K562 (cell line): ENCODE measurements at regions not wholly inside any gene's neighbourhood (a gene's known extent, or its start where the extent isn't known, plus 50 kb on each side); places are given as distances from the start of the nearest gene placed in this dataset.

Experiments used
- ATAC-seq: fragments of 200-7000 bp; cut with Tn5 transposase; 3 replicates; pipeline ENCODE4 v1.9.1; 2020; ENCODE audit warnings: moderate library complexity
- BruUV-seq: library from RNA; stranded (reverse); fragments of 400-500 nt; replicated peaks from 2 replicates; lab custom pipeline; 2021; lab: Mats Ljungman, UMichigan
- CTCF ChIA-PET: fragments of 300-600 bp; formaldehyde crosslinking; extraction: SDS; loops from one replicate; lab custom pipeline; 2021; ENCODE audit warnings: low intra/inter-chr PET ratio; lab: Yijun Ruan, JAX
- POLR2A ChIA-PET: fragments of 300-600, 350-650 bp; sonication (Branson Sonifier 250); formaldehyde crosslinking; extraction: SDS; loops from one replicate; lab custom pipeline; 2021; ENCODE audit warnings: antibody characterized with exemption, inconsistent platforms; lab: Yijun Ruan, JAX
- DNase-seq, 4 experiments: peaks; one replicate each; pipeline versions ENCODE4 v3.0.0 to v3.0.0-alpha.2; 2011 to 2018; ENCODE audit warnings: low spot score in 3 of 4, mixed read lengths in 3 of 4; ENCODE audit errors: extremely low read depth in 1 of 4
- FAIRE-seq: peaks from 2 replicates; lab custom pipeline; 2011; peaks lifted over from hg19 to GRCh38; lab: Jason Lieb, UNC
- H2AFZ ChIP-seq: 2 replicates; pipeline ENCODE4 v1.6.0; 2011; ENCODE audit warnings: low read depth, low read length, control low read depth, inconsistent platforms
- H3K27ac ChIP-seq: fragments of 200-600 bp; 3 replicates; pipeline ENCODE4 v1.8.0; 2011; ENCODE audit warnings: low read depth, mild to moderate bottlenecking, control low read depth, inconsistent platforms, low read length, moderate library complexity, mixed read lengths; ENCODE audit errors: extremely low read depth
- H3K27me3 ChIP-seq, 2 experiments: fragments of 300-600 bp in 1 of 2; 2 replicates in 1 of 2; 3 replicates in 1 of 2; pipeline versions ENCODE4 v1.6.0 to v1.8.0; 2011; ENCODE audit warnings: inconsistent platforms in 2 of 2, low read length in 2 of 2, mild to moderate bottlenecking in 1 of 2, mixed read lengths in 1 of 2, moderate library complexity in 1 of 2; ENCODE audit not compliant: control insufficient read depth in 2 of 2, insufficient read depth in 2 of 2
- H3K36me3 ChIP-seq: fragments of 300-600 bp; 3 replicates; pipeline ENCODE4 v1.8.0; 2011; ENCODE audit warnings: mild to moderate bottlenecking, low read length, inconsistent platforms; ENCODE audit not compliant: control insufficient read depth, insufficient read depth
- H3K4me1 ChIP-seq, 2 experiments: fragments of 200-600 bp in 1 of 2; replicated peaks in 1 of 2; 2 replicates in 1 of 2; 3 replicates in 1 of 2; pipeline versions ENCODE4 v1.5.1 to v1.8.0; 2011; ENCODE audit warnings: inconsistent platforms in 2 of 2, low read length in 2 of 2, mild to moderate bottlenecking in 1 of 2, mixed read lengths in 1 of 2, moderate library complexity in 1 of 2; ENCODE audit not compliant: control insufficient read depth in 2 of 2, insufficient read depth in 2 of 2
- H3K4me2 ChIP-seq: 2 replicates; pipeline ENCODE4 v1.6.1; 2011; ENCODE audit warnings: low read length, control low read depth, inconsistent platforms, mixed read lengths; ENCODE audit not compliant: insufficient read depth
- H3K4me3 ChIP-seq: fragments of 200-600 bp; sonication (generic), shearing (Covaris generic); 2 replicates; pipeline ENCODE4 v1.5.1; 2016; ENCODE audit warnings: control low read depth, inconsistent platforms
- H3K79me2 ChIP-seq: fragments of 200-600 bp; 3 replicates; pipeline ENCODE4 v1.8.0; 2011; ENCODE audit warnings: low read length, inconsistent platforms; ENCODE audit not compliant: control insufficient read depth, insufficient read depth
- H3K9ac ChIP-seq, 2 experiments: 2 replicates each; pipeline versions ENCODE4 v1.6.0 to v1.6.1; 2011; ENCODE audit warnings: low read depth in 2 of 2, low read length in 2 of 2, control low read depth in 1 of 2, inconsistent platforms in 1 of 2, mild to moderate bottlenecking in 1 of 2, mixed read lengths in 1 of 2; ENCODE audit not compliant: insufficient read depth in 1 of 2
- H3K9me1 ChIP-seq: one replicate; pipeline ENCODE4 v1.6.0; 2011; ENCODE audit warnings: inconsistent platforms, mild to moderate bottlenecking, low read length, moderate library complexity; ENCODE audit not compliant: control insufficient read depth, insufficient read depth
- H3K9me3 ChIP-seq: replicated peaks from 2 replicates; pipeline ENCODE4 v1.5.1; 2011; ENCODE audit warnings: low read depth, low read length, inconsistent platforms; ENCODE audit not compliant: control insufficient read depth, insufficient read depth
- H4K20me1 ChIP-seq: replicated peaks from 2 replicates; pipeline ENCODE4 v1.6.1; 2011; ENCODE audit warnings: low read length, inconsistent platforms, mixed read lengths; ENCODE audit not compliant: control insufficient read depth, insufficient read depth
- CBFB ChIP-seq: sonication (generic); formaldehyde crosslinking; IDR thresholded peaks from 2 replicates; pipeline ENCODE4 v1.4.0; 2020; ENCODE audit warnings: mild to moderate bottlenecking, missing genetic modification reagents
- ETV1 ChIP-seq: fragments of 450-650 bp; conservative IDR thresholded peaks from 2 replicates; pipeline ENCODE4 v1.6.1; 2016; ENCODE audit warnings: missing genetic modification characterization, control low read depth, low read depth, missing compliant biosample characterization
- HMGXB4 ChIP-seq: sonication (generic); formaldehyde crosslinking; IDR thresholded peaks from 2 replicates; pipeline ENCODE4 v1.8.1; 2023; ENCODE audit warnings: mild to moderate bottlenecking, missing genetic modification reagents
- MAFF ChIP-seq: IDR thresholded peaks from 2 replicates; pipeline ENCODE4 v1.6.1; 2012; ENCODE audit warnings: low read length, improper control_type of control experiment
- MGA ChIP-seq: fragments of 450-650 bp; IDR thresholded peaks from 2 replicates; pipeline ENCODE4 v1.6.1; 2016; ENCODE audit warnings: mild to moderate bottlenecking, moderate library complexity
- MTA2 ChIP-seq: fragments of 450-650 bp; IDR thresholded peaks from 2 replicates; pipeline ENCODE4 v1.6.1; 2016; ENCODE audit warnings: low read depth
- POLR2G ChIP-seq: fragments of 200-400 bp; formaldehyde crosslinking; IDR thresholded peaks from 2 replicates; pipeline ENCODE4 v1.6.1; 2017; ENCODE audit warnings: low read depth, mild to moderate bottlenecking, antibody characterized with exemption, low read length, moderate library complexity
- SMARCC2 ChIP-seq: fragments of 450-650 bp; IDR thresholded peaks from 2 replicates; pipeline ENCODE4 v1.6.1; 2017; ENCODE audit warnings: antibody characterized with exemption, moderate library complexity, mild to moderate bottlenecking, low read depth
- TAF1 ChIP-seq: IDR thresholded peaks from 2 replicates; pipeline ENCODE4 v1.6.1; 2011; ENCODE audit warnings: mild to moderate bottlenecking, low read length, moderate library complexity; ENCODE audit not compliant: insufficient read depth, control insufficient read depth, severe bottlenecking; ENCODE audit errors: extremely low read depth
- ZNF134 ChIP-seq: fragments of 250-450 bp; sonication (Bioruptor Pico); conservative IDR thresholded peaks from 2 replicates; pipeline ENCODE4 v1.4.0; 2020
- ZNF174 ChIP-seq: fragments of 250-450 bp; sonication (Bioruptor Pico); IDR thresholded peaks from 2 replicates; pipeline ENCODE4 v1.4.0; 2020; ENCODE audit warnings: mild to moderate bottlenecking
- WGBS: fragments of 100-300 bp; shearing (Covaris generic); methylation state at CpG from one replicate; pipeline ENCODE4 v1.1.6; 2016; ENCODE audit warnings: low coverage, mixed read lengths; ENCODE audit not compliant: insufficient coverage; ENCODE audit errors: missing lambda C conversion rate; 5-methylcytosine and 5-hydroxymethylcytosine counted together
- in situ Hi-C: fragments of 300-500 bp; cut with MboI; formaldehyde crosslinking; loops from 4 replicates; pipeline ENCODE4 v1.15.0; 2018; ENCODE audit warnings: inconsistent platforms, mixed read lengths
- intact Hi-C: fragments of 100-400 bp; cut with micrococcal nuclease; formaldehyde crosslinking; loops from 2 replicates; pipeline ENCODE4 v1.14.2; 2022

- Histone ChIP-seq H3K9me3 (no peaks in the 10 kb centered on the region), H3K27me3 (no peaks in the 10 kb centered on the region), H4K20me1 (no peaks in the 10 kb centered on the region), H3K4me3 (no peak overlapping the region), H3K36me3 (no peaks in the 10 kb centered on the region), H3K79me2 (no peaks in the 10 kb centered on the region), H3K4me2 (no peak overlapping the region), H3K27ac (no peak overlapping the region), H2AFZ (no peak overlapping the region), H3K4me1 (no peaks in the 10 kb centered on the region), H3K9ac (no peak overlapping the region), H3K9me1 (no peaks in the 10 kb centered on the region)
- intact Hi-C loops (no loop called here), in situ Hi-C loops (no loop called here)
- no TSS peak for BruUV-seq
- CTCF ChIA-PET: no interaction called here
- 0% methylated on average over 3 of the region's 3 CpGs for WGBS
- ATAC-seq (no peak), DNase-seq (no peak), FAIRE-seq (no peak)
- POLR2A ChIA-PET: interaction anchor here (0.8 kb wide), 2 partner anchors 8 to 478 kb away, joined by 3 read pairs; no protein-coding TSS in a partner anchor
- no peak for TF ChIP-seq CBFB (CRISPR knock-in tag)
- no peak for TF ChIP-seq MTA2
- no peak for TF ChIP-seq TAF1
- TF ChIP-seq ZNF174: no peak
- TF ChIP-seq ZNF134 (CRISPR knock-in tag): no peak
- no peak for TF ChIP-seq MAFF
- no peak for TF ChIP-seq ETV1 (tag)
- no peak for TF ChIP-seq HMGXB4 (CRISPR knock-in tag)
- no peak for TF ChIP-seq SMARCC2
- no peak for TF ChIP-seq MGA
- TF ChIP-seq POLR2G: no peak
These were observed 307.1 kb downstream of the IL20RB start for GRCh38 chr3:137264843-137265330.
